ENCODE measurements at regions not wholly inside any gene's neighbourhood (a gene's known extent, or its start where the extent isn't known, plus 50 kb on each side); places are given as distances from the start of the nearest gene placed in this dataset.

DNA sequence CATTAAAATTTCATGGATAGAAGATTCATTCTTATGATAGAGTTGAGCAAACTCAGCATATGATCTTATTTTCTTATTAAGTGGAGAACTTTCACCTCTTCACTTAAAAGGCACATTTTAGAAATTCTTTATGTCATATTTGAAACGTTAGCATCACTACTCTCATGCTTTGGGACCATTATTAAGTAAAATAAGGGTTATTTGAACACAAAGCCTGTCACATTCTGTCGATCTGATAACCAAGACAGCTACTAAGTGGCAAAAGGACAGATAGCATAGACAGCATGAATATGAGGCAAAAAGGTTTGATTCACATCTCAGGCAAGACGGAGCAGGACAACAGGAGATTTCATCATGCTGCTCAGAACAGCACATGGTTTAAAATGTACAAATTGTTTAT lies 247.6 kb upstream of the ANO3 start:
- no peaks in the 10 kb centered on the region; the same call in 1 of the 2 replicates for H3K9me3 ChIP-seq
- ChIA-PET CTCF (no interaction called here), POLR2A (no interaction called here)
- H3K27ac ChIP-seq (ENCODE audit: low read depth in 2 of 2, low read length in 1 of 2) = no peak overlapping the region
- no peaks in the 10 kb centered on the region; a peak in 1 of 4 replicates for H3K4me1 ChIP-seq (ENCODE audit: control insufficient read depth in 1 of 2, insufficient read depth in 2 of 2, low read depth in 1 of 2, low read length in 1 of 2)
- no peak overlapping the region for H3K4me2 ChIP-seq
- no peak overlapping the region for H3K9ac ChIP-seq
- H3K9me2 ChIP-seq = no peaks in the 10 kb centered on the region; the same call in 1 of the 2 replicates
- no peaks in the 10 kb centered on the region for H3K27me3 ChIP-seq (ENCODE audit: insufficient read depth)
- H3F3A ChIP-seq (replicated peaks; ENCODE audit: insufficient read depth) = no peaks in the 10 kb centered on the region
- TF ChIP-seq RCOR1 (IDR thresholded peaks at IDR 0.05; ENCODE audit: low read length) (no peak), FOXJ3 (CRISPR knock-in tag; IDR thresholded peaks at IDR 0.05) (no peak), EP300 (IDR thresholded peaks at IDR 0.05; ENCODE audit: borderline replicate concordance in 1 of 2, low read depth in 1 of 2, low read length in 1 of 2) (no peak)
- no peaks in the 10 kb centered on the region for H3K79me2 ChIP-seq (ENCODE audit: insufficient read depth)
- no peak for DNase-seq
- no peak overlapping the region for H3K4me3 ChIP-seq (ENCODE audit: low read depth in 2 of 2, low read length in 1 of 2)
- no peaks in the 10 kb centered on the region for H4K20me1 ChIP-seq (ENCODE audit: insufficient read depth)
- no peak overlapping the region for H2AFZ ChIP-seq (ENCODE audit: low read depth)
- H3K36me3 ChIP-seq (replicated peaks in 1 of 2; ENCODE audit: control insufficient read depth in 1 of 2, insufficient read depth in 2 of 2, low read length in 1 of 2) = no peaks in the 10 kb centered on the region
- WGBS (ENCODE audit: low lambda C conversion rate) = 69% methylated on average over 3 of the region's 3 CpGs

DNA sequence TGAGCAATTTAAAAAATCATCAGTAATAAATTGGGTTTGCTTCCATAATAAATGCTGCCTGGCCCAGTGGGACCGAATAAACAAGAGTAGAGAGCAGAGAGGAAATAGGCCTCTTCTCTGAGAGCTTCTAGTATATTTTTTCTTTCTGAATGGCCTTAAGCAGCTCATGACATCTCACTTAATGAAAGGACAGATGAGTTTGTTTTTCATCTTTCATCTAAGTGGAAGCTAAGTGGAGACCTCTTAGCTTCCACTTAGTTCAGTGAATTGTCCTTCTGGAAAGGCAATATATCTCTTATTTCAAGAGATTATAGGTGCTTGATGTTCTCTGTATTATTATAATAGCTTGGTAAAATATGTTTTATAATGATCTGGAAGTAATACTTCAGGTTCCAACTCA lies 245.9 kb upstream of the ANO3 start:
- DNase-seq = no peak
- POLR2A ChIA-PET = no interaction called here
- Histone ChIP-seq H4K20me1 (ENCODE audit: insufficient read depth) (no peaks in the 10 kb centered on the region), H3K27me3 (ENCODE audit: insufficient read depth) (no peaks in the 10 kb centered on the region), H3K9me2 (no peaks in the 10 kb centered on the region; the same call in 1 of the 2 replicates), H3K79me2 (ENCODE audit: insufficient read depth) (no peaks in the 10 kb centered on the region), H3K27ac (ENCODE audit: low read depth in 2 of 2, low read length in 1 of 2) (no peak overlapping the region), H3K4me3 (ENCODE audit: low read depth in 2 of 2, low read length in 1 of 2) (no peak overlapping the region), H3K9me3 (no peaks in the 10 kb centered on the region; the same call in 1 of the 2 replicates), H3K9ac (no peak overlapping the region), H3K4me1 (ENCODE audit: control insufficient read depth in 1 of 2, insufficient read depth in 2 of 2, low read depth in 1 of 2, low read length in 1 of 2) (no peaks in the 10 kb centered on the region; a peak in 1 of 4 replicates), H3K4me2 (no peak overlapping the region), H2AFZ (ENCODE audit: low read depth) (no peak overlapping the region), H3K36me3 (replicated peaks in 1 of 2; ENCODE audit: control insufficient read depth in 1 of 2, insufficient read depth in 2 of 2, low read length in 1 of 2) (no peaks in the 10 kb centered on the region), H3F3A (replicated peaks; ENCODE audit: insufficient read depth) (no peaks in the 10 kb centered on the region)
- TF ChIP-seq FOXM1 (IDR thresholded peaks at IDR 0.05; ENCODE audit: low read depth) (no peak), GABPA (IDR thresholded peaks at IDR 0.05; ENCODE audit: low read depth) (no peak), RAD21 (IDR thresholded peaks at IDR 0.05; ENCODE audit: low read length) (no peak), TCF12 (IDR thresholded peaks at IDR 0.05) (no peak)
- 76% methylated on average over 1 of the region's 1 CpG for WGBS (ENCODE audit: low lambda C conversion rate)
- CTCF ChIA-PET = interaction anchor here (1.5 kb wide), 1 partner anchor 16 kb away, joined by 4 read pairs; no protein-coding TSS in a partner anchor

DNA sequence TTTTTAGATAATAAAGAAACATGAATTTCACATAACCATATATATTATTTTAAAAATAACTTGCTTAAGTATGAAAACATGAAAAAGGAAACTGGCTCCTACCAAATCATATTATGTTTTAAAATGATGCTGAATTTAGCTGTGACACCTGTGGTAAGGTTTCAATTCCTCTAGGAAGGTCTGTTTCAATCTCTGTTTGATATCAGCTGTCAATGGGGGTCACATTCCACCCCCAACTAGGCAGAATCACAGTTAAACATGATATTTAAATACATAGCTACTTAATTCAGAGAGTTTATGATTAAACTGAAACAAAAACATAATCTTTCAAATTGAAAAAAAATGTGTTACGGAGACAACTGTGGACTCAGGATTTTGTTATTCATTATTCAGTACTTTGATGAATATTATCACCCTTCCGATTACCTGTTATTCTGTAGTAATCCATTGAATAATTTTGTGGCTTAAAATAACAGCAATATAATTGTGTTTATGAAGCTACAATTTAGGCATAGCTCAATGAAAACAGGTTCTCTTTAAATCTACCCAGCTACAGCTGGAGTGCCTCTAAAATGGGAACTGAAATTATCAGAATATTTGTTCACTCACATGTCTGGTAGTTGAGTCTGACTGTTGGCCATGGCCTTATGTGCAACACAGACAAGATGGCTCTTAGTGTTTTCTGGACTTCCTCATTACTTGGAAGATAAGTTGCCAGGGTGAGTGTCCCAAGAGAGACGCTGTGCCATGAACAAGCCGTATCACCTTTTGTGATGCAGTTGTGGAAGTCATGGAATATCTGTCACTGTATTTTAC lies 244.6 kb upstream of the ANO3 start:
- Histone ChIP-seq H2AFZ (ENCODE audit: low read depth) (no peak overlapping the region), H3K9me2 (no peaks in the 10 kb centered on the region), H3K27me3 (ENCODE audit: insufficient read depth) (no peaks in the 10 kb centered on the region), H3K36me3 (replicated peaks in 1 of 2; ENCODE audit: control insufficient read depth in 1 of 2, insufficient read depth in 2 of 2, low read length in 1 of 2) (no peaks in the 10 kb centered on the region), H3K27ac (ENCODE audit: low read depth in 2 of 2, low read length in 1 of 2) (peak overlapping the region in 1 of 2 experiments; percentile 73; a peak in 2 of 4 replicates), H3K4me3 (ENCODE audit: low read depth in 2 of 2, low read length in 1 of 2) (no peak overlapping the region), H3K79me2 (ENCODE audit: insufficient read depth) (no peaks in the 10 kb centered on the region), H4K20me1 (ENCODE audit: insufficient read depth) (no peaks in the 10 kb centered on the region), H3K9me3 (no peaks in the 10 kb centered on the region), H3K4me1 (ENCODE audit: control insufficient read depth in 1 of 2, insufficient read depth in 2 of 2, low read depth in 1 of 2, low read length in 1 of 2) (no peaks in the 10 kb centered on the region; a peak in 1 of 4 replicates), H3F3A (replicated peaks; ENCODE audit: insufficient read depth) (no peaks in the 10 kb centered on the region), H3K4me2 (no peak overlapping the region), H3K9ac (no peak overlapping the region)
- no peak for DNase-seq
- 84% methylated on average over 4 of the region's 4 CpGs for WGBS (ENCODE audit: low lambda C conversion rate)
- TF ChIP-seq RCOR1 (IDR thresholded peaks at IDR 0.05; ENCODE audit: low read length) (no peak), RFX5 (IDR thresholded peaks at IDR 0.05; ENCODE audit: low read length) (no peak), ELF1 (IDR thresholded peaks at IDR 0.05) (no peak)
- CTCF ChIA-PET = no interaction called here
- POLR2A ChIA-PET = no interaction called here

All from SK-N-SH (cell line).